GM19035 (cell line): ENCODE measurements at regions not wholly inside any gene's neighbourhood (a gene's known extent, or its start where the extent isn't known, plus 50 kb on each side); places are given as distances from the start of the nearest gene placed in this dataset.

Source experiments
- ATAC-seq: cut with Tn5 transposase; IDR thresholded peaks from one replicate; pipeline ENCODE4 v1.9.1; 2021; ENCODE audit not compliant: unreplicated experiment

GRCh38 chr3:107268469-107268868 lies 108.8 kb upstream of the CCDC54 start:
- ATAC-seq = no peak

GRCh38 chr3:107269136-107269535 lies 108.1 kb upstream of the CCDC54 start:
- ATAC-seq = no peak

GRCh38 chr3:107271787-107272387 lies 105.4 kb upstream of the CCDC54 start:
- peak; percentile 77 for ATAC-seq

DNA sequence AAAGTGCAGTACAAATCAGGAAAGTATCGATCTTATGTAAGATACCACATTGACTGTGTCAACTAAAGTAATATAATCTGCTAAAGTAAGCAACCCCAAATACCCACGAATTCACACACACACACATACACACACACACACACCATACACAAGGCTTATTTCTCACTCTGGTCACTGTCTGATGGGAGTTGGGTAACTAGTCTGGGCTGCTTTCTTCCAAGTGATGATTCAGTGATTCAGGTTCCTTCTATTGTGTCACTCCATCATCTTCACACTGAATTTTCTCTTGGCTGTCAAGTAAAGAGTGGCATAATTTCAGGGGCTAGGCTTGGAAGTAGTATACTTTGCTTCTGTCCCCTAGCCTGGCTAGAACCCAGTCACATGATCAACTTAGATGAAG lies 104.8 kb upstream of the CCDC54 start:
- no peak for ATAC-seq

DNA sequence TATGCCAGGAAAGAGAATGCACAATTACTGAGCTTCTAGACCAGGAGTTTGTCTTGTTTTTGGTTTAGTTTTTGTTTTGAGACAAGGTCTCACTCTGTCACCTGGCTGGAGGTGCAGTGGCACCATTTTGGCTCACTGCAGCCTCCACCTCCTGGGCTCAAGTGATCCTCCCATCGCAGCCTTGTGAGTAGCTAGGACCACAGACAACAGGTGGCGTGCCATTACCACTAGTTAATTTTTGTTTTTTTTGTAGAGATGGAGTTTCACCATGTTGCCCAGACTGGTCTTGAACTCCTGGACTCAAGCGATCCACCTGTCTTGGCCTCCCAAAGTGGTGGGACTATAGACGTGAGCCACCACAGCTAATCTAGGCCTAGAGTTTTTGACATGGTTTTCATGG lies 104.4 kb upstream of the CCDC54 start:
- no peak for ATAC-seq

DNA sequence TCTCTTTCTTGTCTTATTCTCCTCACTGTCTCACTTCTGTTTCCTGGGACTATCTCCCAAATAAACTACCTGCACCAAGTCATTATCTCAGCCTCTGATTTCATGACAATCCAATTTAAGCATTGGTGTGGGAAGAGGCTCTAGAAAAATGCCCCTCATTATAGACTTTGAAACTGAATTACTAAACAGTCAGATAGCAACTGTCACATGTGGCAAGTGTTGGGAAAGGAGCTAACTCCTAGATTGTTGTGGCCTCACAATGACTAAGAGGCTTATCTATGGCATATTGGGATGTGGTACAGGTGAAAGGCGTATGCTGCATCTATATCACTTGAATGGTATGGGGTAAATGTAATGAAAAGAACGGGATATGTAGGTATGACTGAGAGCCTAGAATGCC lies 103.5 kb upstream of the CCDC54 start:
- ATAC-seq = no peak

DNA sequence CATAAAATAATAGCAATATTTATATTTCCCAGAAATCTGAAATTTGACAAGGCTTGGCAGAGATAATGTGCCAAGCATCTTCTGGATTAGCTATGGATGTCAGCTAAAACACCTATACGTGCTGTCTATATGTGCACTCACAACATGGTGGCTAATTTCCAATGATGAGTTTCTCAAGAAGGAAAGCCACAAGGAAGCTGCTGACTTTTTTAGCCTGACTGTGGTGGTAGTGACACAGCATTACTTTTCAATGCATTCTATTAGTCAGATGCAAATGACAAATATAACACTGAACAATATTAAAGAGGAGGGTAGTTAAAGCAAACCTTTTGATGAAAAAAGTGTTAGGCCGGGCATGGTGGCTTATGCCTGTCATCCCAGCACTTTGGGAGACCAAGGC lies 101.7 kb upstream of the CCDC54 start:
- ATAC-seq = no peak

- no peak for ATAC-seq
Observed at GRCh38 chr3:107283948-107284347, 93.3 kb upstream of the CCDC54 start.

GRCh38 chr3:107284612-107285011 lies 92.6 kb upstream of the CCDC54 start:
- no peak for ATAC-seq

- ATAC-seq = no peak
Observed at GRCh38 chr3:107285197-107285596, 92.0 kb upstream of the CCDC54 start.

GRCh38 chr3:107289354-107289753 lies 87.9 kb upstream of the CCDC54 start:
- ATAC-seq = no peak

GRCh38 chr3:107294117-107294516 lies 83.1 kb upstream of the CCDC54 start:
- no peak for ATAC-seq

GRCh38 chr3:107297597-107297996 lies 79.6 kb upstream of the CCDC54 start:
- ATAC-seq = no peak

DNA sequence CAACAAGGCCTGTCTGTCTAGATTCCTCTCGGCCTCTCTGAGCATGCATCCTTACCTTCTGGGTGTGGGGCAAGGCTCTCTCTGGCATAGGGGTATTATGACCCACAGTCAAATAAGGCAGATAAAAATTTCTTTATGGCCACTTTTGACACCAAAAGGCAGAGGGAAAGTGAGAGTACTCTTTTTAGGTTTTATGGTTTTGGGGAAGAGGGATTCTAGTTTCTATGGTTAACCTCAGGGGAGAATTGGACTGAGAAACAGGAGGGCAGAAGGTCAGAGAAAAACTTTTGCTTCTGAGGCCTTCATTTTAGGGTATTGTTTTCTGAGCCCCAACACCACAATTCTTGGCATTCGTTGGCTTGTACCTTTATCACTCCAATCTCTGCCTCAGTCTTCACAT lies 70.0 kb upstream of the CCDC54 start:
- no peak for ATAC-seq

GRCh38 chr3:107308716-107309115 lies 68.5 kb upstream of the CCDC54 start:
- ATAC-seq = no peak

DNA sequence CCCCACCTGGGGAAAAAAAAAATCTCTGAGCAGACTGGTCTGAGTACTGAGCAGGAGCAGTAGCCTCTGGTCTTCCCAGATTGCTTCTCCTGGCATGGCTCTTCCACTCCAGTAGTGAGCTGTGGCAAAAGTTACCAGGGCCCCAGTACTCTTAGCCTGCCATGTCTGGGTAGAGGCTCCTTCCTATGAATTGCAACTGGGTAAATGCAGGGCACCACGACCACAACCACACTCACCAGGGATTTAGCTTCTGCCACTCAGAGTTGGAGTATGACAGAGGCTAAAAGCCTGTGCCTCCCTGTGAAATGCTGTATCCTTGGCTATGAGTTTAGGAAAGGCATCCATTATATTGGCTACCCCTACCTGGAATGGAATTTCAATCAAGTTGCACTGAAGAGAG lies 67.9 kb upstream of the CCDC54 start:
- ATAC-seq = no peak

GRCh38 chr3:107313711-107314110 lies 63.5 kb upstream of the CCDC54 start:
- no peak for ATAC-seq

GRCh38 chr3:107315141-107315540 lies 62.1 kb upstream of the CCDC54 start:
- ATAC-seq = no peak

GRCh38 chr3:107323723-107324122 lies 53.5 kb upstream of the CCDC54 start:
- ATAC-seq = peak; percentile 59

GRCh38 chr3:107325446-107325845 lies 51.8 kb upstream of the CCDC54 start:
- no peak for ATAC-seq
